BLaER1 (cell line): ENCODE measurements at regions not wholly inside any gene's neighbourhood (a gene's known extent, or its start where the extent isn't known, plus 50 kb on each side); places are given as distances from the start of the nearest gene placed in this dataset.

Source experiments
- H3K27ac ChIP-seq: shearing (Covaris generic); formaldehyde crosslinking; 2 replicates; pipeline ENCODE4 v1.8.1; 2022
- H3K27me3 ChIP-seq: shearing (Covaris generic); formaldehyde crosslinking; 2 replicates; pipeline ENCODE4 v1.8.1; 2022
- H3K36me3 ChIP-seq: shearing (Covaris generic); formaldehyde crosslinking; 2 replicates; pipeline ENCODE4 v1.8.1; 2022
- H3K4me1 ChIP-seq: shearing (Covaris generic); formaldehyde crosslinking; 2 replicates; pipeline ENCODE4 v1.8.1; 2022
- H3K4me2 ChIP-seq: shearing (Covaris generic); formaldehyde crosslinking; 2 replicates; pipeline ENCODE4 v1.8.1; 2022
- H3K4me3 ChIP-seq: shearing (Covaris generic); formaldehyde crosslinking; 2 replicates; pipeline ENCODE4 v1.8.1; 2022
- H3K9ac ChIP-seq: shearing (Covaris generic); formaldehyde crosslinking; 2 replicates; pipeline ENCODE4 v1.8.1; 2022
- H3K9me3 ChIP-seq: shearing (Covaris generic); formaldehyde crosslinking; 2 replicates; pipeline ENCODE4 v1.8.1; 2022
- H4K20me1 ChIP-seq: shearing (Covaris generic); formaldehyde crosslinking; 2 replicates; pipeline ENCODE4 v1.8.1; 2022
- Cebpa-rat ChIP-seq: shearing (Covaris generic); IDR thresholded peaks from 2 replicates; pipeline ENCODE4 v1.8.1; 2022

DNA sequence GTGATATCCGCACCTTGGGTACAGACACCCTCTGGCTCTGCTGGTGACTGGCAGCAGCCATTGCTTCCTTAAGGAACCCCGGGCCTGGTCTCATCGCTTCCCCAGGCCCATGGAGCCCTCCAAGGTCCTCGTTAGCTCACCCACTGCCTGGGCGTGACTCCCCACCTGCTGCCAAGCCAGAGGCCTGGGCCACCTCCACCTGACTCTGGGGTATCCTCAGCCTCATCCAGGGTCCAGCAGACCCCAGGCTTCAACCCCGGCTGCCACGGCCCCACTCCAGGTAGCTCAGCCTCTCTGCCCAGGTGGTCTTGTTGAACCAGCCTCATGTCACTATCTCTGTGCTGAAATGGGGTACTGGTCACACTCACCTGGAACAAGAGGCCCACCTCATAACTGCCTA, 337.9 kb downstream of the BRD1 start:
- no peak overlapping the region for H3K27ac ChIP-seq
- H3K4me3 ChIP-seq = no peak overlapping the region
- H3K27me3 ChIP-seq = no peaks in the 10 kb centered on the region
- TF ChIP-seq Cebpa-rat = no peak
- H4K20me1 ChIP-seq = no peaks in the 10 kb centered on the region
- H3K36me3 ChIP-seq = no peaks in the 10 kb centered on the region
- H3K4me1 ChIP-seq = peaks cover 9% of the 10 kb centered on the region; the same call in 1 of the 2 replicates
- H3K4me2 ChIP-seq = no peak overlapping the region
- H3K9ac ChIP-seq = no peak overlapping the region
- H3K9me3 ChIP-seq = no peaks in the 10 kb centered on the region

- Histone ChIP-seq H3K36me3 (no peaks in the 10 kb centered on the region), H3K4me1 (peaks cover 9% of the 10 kb centered on the region; the same call in 1 of the 2 replicates), H3K9ac (no peak overlapping the region), H3K9me3 (no peaks in the 10 kb centered on the region), H3K4me3 (no peak overlapping the region), H4K20me1 (no peaks in the 10 kb centered on the region), H3K27ac (no peak overlapping the region), H3K27me3 (no peaks in the 10 kb centered on the region), H3K4me2 (no peak overlapping the region)
- TF ChIP-seq Cebpa-rat = no peak
These were observed 338.7 kb downstream of the BRD1 start for GRCh38 chr22:49488943-49489342.

GRCh38 chr22:49487950-49488349, 339.7 kb downstream of the BRD1 start:
- Histone ChIP-seq H3K4me3 (no peak overlapping the region), H3K27ac (no peak overlapping the region), H3K27me3 (peaks cover 2% of the 10 kb centered on the region; the same call in 1 of the 2 replicates), H3K9ac (no peak overlapping the region; the same call in 1 of the 2 replicates), H3K4me1 (peaks cover 9% of the 10 kb centered on the region; the same call in 1 of the 2 replicates), H3K4me2 (peak overlapping the region; percentile 0; the same call in 1 of the 2 replicates), H3K36me3 (no peaks in the 10 kb centered on the region), H3K9me3 (no peaks in the 10 kb centered on the region), H4K20me1 (no peaks in the 10 kb centered on the region)
- no peak for TF ChIP-seq Cebpa-rat

- Histone ChIP-seq H3K27ac (no peak overlapping the region), H3K9ac (no peak overlapping the region), H3K36me3 (no peaks in the 10 kb centered on the region), H3K27me3 (peaks cover 19% of the 10 kb centered on the region), H3K9me3 (no peaks in the 10 kb centered on the region), H3K4me3 (no peak overlapping the region), H3K4me1 (peaks cover 9% of the 10 kb centered on the region; the same call in 1 of the 2 replicates), H3K4me2 (no peak overlapping the region), H4K20me1 (no peaks in the 10 kb centered on the region)
- no peak for TF ChIP-seq Cebpa-rat
These were observed 341.4 kb downstream of the BRD1 start for GRCh38 chr22:49486225-49486624.

- Histone ChIP-seq H3K27me3 (peaks cover 24% of the 10 kb centered on the region), H3K36me3 (no peaks in the 10 kb centered on the region), H3K4me1 (peaks cover 9% of the 10 kb centered on the region; the same call in 1 of the 2 replicates), H3K4me3 (no peak overlapping the region), H3K9me3 (no peaks in the 10 kb centered on the region), H3K9ac (no peak overlapping the region), H3K4me2 (no peak overlapping the region), H4K20me1 (no peaks in the 10 kb centered on the region), H3K27ac (no peak overlapping the region)
- TF ChIP-seq Cebpa-rat = no peak
These were observed 343.7 kb downstream of the BRD1 start for GRCh38 chr22:49483946-49484345.

DNA sequence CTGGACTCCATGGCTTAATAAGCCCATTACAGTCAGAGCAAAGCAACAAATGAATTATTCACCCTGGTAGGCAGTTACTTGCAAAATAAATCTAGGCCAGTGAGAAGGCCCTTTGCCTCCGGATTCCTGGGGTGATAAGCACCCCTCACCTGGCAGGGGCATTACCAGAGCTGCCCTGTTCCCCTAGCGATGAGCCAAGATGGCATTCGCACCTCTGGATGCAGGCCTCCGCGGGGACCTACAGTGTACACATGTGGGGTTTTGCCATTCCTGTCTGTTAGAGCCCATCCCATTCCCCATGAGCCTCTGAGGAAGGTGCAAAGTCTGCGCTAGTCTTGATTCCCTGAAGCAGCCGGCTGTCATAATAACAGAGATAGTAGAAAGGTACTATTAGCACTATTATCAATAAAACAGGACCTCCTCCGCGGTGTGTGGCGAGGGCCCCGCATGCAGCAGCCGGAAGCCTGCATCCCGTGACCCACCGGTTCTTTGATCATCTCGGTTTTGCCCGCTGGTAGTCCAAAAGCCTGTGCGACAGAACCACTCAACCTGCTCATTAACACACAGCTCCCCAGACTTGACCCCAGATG, 344.3 kb downstream of the BRD1 start:
- no peaks in the 10 kb centered on the region for H3K36me3 ChIP-seq
- no peaks in the 10 kb centered on the region for H4K20me1 ChIP-seq
- H3K4me1 ChIP-seq = peaks cover 9% of the 10 kb centered on the region; the same call in 1 of the 2 replicates
- no peak for TF ChIP-seq Cebpa-rat
- no peak overlapping the region for H3K4me2 ChIP-seq
- no peaks in the 10 kb centered on the region for H3K9me3 ChIP-seq
- H3K27me3 ChIP-seq = peaks cover 24% of the 10 kb centered on the region
- no peak overlapping the region for H3K4me3 ChIP-seq
- no peak overlapping the region for H3K27ac ChIP-seq
- no peak overlapping the region for H3K9ac ChIP-seq

DNA sequence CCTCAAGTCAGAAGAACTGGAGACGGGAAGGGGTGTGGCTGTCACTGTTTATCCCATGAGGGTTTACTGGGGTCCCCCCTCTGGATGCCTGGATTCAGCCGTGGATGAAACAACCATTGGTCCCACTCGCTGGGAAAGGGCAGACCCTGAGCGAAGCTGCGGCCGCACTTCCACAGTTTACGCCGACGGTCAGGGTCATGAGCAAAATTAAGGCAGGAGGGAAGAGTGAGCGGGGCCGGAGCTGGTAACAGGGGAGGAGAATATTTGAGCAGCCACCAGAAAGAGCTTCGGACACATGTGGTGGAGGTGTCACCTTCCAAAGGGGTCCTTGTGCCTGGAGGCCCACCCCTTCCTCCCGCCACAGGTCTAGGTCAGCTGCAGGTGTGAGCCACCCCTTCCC, 344.9 kb downstream of the BRD1 start:
- H3K4me2 ChIP-seq = no peak overlapping the region
- no peak for TF ChIP-seq Cebpa-rat
- no peaks in the 10 kb centered on the region for H4K20me1 ChIP-seq
- H3K4me1 ChIP-seq = peaks cover 6% of the 10 kb centered on the region; the same call in 1 of the 2 replicates
- H3K4me3 ChIP-seq = no peak overlapping the region
- no peaks in the 10 kb centered on the region for H3K9me3 ChIP-seq
- H3K27me3 ChIP-seq = peaks cover 24% of the 10 kb centered on the region
- H3K27ac ChIP-seq = no peak overlapping the region
- H3K36me3 ChIP-seq = no peaks in the 10 kb centered on the region
- H3K9ac ChIP-seq = no peak overlapping the region

DNA sequence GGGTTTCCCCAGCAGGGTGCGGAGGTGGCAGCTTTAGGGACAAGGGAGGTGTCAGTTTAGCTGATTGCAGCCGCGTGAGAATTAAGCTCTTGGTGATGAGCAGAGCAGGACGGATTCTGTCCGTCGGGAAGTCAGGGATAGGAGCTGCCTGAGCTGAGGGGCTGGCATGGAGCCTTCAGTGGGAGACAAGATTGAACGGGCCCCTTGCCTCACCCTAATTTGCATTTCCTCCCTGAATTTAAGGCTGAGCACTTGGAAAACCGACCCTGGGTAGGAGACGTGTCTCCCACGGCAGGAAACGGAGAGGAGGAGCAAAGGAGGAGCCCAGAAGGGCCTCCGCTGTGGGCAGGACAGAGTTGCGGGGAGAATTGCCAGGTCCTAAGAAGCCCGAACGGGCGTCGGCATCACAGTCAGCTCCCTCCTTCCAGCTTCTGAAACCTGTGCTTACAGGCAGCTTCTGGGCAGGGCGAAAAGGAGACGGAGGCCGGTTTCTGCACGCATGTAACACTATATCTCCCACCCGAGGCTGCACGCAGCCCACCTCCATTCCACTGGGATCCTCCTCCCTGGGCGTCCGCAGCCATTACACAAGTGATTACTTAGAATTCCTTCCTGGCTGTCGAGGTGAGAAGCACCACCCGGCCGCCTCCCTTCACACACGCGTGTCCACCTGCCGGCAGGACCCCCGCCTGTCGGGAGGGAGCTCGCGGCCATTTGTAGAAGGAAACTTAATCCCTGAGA, 345.8 kb downstream of the BRD1 start:
- no peak overlapping the region for H3K4me3 ChIP-seq
- no peak for TF ChIP-seq Cebpa-rat
- H3K9ac ChIP-seq = no peak overlapping the region
- H3K27ac ChIP-seq = no peak overlapping the region
- H4K20me1 ChIP-seq = no peaks in the 10 kb centered on the region
- no peaks in the 10 kb centered on the region for H3K36me3 ChIP-seq
- H3K4me1 ChIP-seq = no peaks in the 10 kb centered on the region
- peaks cover 24% of the 10 kb centered on the region for H3K27me3 ChIP-seq
- no peak overlapping the region for H3K4me2 ChIP-seq
- H3K9me3 ChIP-seq = no peaks in the 10 kb centered on the region

DNA sequence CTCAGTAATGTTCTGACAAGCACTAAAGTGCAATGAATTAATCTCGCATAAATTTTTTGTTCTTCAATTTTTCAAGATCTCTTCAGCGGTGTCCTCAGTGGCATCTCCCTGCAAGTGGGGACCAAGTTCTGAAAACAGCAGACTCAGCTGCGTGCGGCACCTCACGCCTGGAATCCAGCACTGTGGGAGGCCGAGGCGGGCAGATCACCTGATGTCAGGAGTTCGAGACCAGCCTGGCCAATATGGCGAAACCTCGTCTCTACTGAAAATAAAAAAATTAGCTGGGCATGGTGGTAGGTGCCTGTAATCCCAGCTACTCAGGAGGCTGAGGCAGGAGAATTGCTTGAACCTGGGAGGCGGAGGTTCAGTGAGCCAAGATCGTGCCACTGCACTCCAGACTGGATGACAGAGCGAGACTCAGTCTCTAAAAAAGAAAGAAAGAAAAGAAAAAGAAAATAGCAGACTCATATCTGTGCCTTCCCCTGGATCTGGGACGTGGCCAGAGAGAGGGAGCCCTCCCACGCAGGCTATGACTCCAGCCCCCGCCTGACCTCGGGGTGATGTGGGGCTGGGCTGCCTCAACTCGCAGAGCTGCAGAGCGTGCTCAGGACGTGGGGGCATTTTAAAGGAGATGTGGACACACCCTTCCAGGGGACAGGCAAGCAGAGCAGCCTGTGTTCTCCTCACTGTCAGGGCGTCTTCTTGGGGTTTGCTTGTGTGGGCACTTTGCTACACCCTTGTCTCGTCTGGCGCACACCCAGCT, 346.6 kb downstream of the BRD1 start:
- Histone ChIP-seq H3K27ac (no peak overlapping the region), H3K9ac (no peak overlapping the region), H3K4me2 (no peak overlapping the region), H3K27me3 (peaks cover 24% of the 10 kb centered on the region), H4K20me1 (no peaks in the 10 kb centered on the region), H3K4me3 (no peak overlapping the region), H3K36me3 (no peaks in the 10 kb centered on the region), H3K4me1 (no peaks in the 10 kb centered on the region), H3K9me3 (no peaks in the 10 kb centered on the region)
- TF ChIP-seq Cebpa-rat = no peak

GRCh38 chr22:49480331-49480730, 347.3 kb downstream of the BRD1 start:
- Histone ChIP-seq H3K27me3 (peaks cover 24% of the 10 kb centered on the region), H3K9ac (no peak overlapping the region)
- no peak for TF ChIP-seq Cebpa-rat

More at GRCh38 chr22:49480331-49480730, 347.3 kb downstream of the BRD1 start:
- Histone ChIP-seq H3K4me1 (no peaks in the 10 kb centered on the region), H3K36me3 (no peaks in the 10 kb centered on the region), H3K27ac (no peak overlapping the region), H3K4me2 (no peak overlapping the region), H4K20me1 (no peaks in the 10 kb centered on the region), H3K9me3 (no peaks in the 10 kb centered on the region), H3K4me3 (no peak overlapping the region)
